ENCODE measurements at regions not wholly inside any gene's neighbourhood (a gene's known extent, or its start where the extent isn't known, plus 50 kb on each side); places are given as distances from the start of the nearest gene placed in this dataset.
A peak's percentile ranks its signal among the peaks of the same experiment; 100 is the strongest.

- WGBS (ENCODE audit: insufficient coverage) = no CpG with 5 or more reads among the region's 4 CpGs
- peaks cover 11% of the 10 kb centered on the region for H3K27me3 ChIP-seq (ENCODE audit: control insufficient read depth, insufficient read depth, low read length)
- H3K36me3 ChIP-seq (ENCODE audit: control insufficient read depth, insufficient read depth, low read length) = no peaks in the 10 kb centered on the region
- no peak for DNase-seq
- no peak overlapping the region for H3K4me3 ChIP-seq (ENCODE audit: low read length)
- peaks cover 29% of the 10 kb centered on the region for H3K4me1 ChIP-seq (ENCODE audit: control insufficient read depth, insufficient read depth, low read length)
- no peak overlapping the region for H3K27ac ChIP-seq (ENCODE audit: low read length)
- no peaks in the 10 kb centered on the region for H3K9me3 ChIP-seq (replicated peaks; ENCODE audit: control insufficient read depth, low read depth, low read length)
These were observed 473.5 kb downstream of the MIAT start for GRCh38 chr22:27130906-27131305.

DNA sequence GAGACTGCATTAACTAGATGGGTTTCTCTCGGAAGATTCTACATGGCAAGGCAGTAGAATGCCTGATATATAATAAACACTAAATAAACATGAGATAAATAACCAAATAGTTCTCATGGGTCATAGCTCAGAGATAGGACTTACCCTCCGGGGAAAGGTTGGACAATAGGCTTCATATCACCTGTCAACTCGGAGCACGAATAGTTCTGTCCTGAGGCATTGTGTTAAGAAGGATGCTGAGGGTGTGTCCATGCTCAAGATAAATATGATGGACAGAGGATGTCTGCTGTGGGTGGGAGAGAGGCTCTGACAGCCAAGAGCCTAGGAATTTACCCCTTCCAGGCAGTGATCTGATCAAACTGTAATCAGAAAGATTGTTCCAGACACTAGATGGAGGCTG is 474.0 kb downstream of the MIAT start:
- no CpG with 5 or more reads among the region's 4 CpGs for WGBS (ENCODE audit: insufficient coverage)
- Histone ChIP-seq H3K27me3 (ENCODE audit: control insufficient read depth, insufficient read depth, low read length) (peaks cover 11% of the 10 kb centered on the region), H3K4me1 (ENCODE audit: control insufficient read depth, insufficient read depth, low read length) (peaks cover 30% of the 10 kb centered on the region), H3K27ac (ENCODE audit: low read length) (no peak overlapping the region), H3K4me3 (ENCODE audit: low read length) (no peak overlapping the region), H3K9me3 (replicated peaks; ENCODE audit: control insufficient read depth, low read depth, low read length) (no peaks in the 10 kb centered on the region), H3K36me3 (ENCODE audit: control insufficient read depth, insufficient read depth, low read length) (no peaks in the 10 kb centered on the region)
- DNase-seq = no peak

GRCh38 chr22:27132400-27132799 is 475.0 kb downstream of the MIAT start:
- DNase-seq = no peak
- H3K27ac ChIP-seq (ENCODE audit: low read length) = no peak overlapping the region
- no peaks in the 10 kb centered on the region for H3K36me3 ChIP-seq (ENCODE audit: control insufficient read depth, insufficient read depth, low read length)
- peaks cover 2% of the 10 kb centered on the region for H3K9me3 ChIP-seq (replicated peaks; ENCODE audit: control insufficient read depth, low read depth, low read length)
- WGBS (ENCODE audit: insufficient coverage) = no CpG with 5 or more reads among the region's 3 CpGs
- H3K27me3 ChIP-seq (ENCODE audit: control insufficient read depth, insufficient read depth, low read length) = peaks cover 13% of the 10 kb centered on the region
- no peak overlapping the region for H3K4me3 ChIP-seq (ENCODE audit: low read length)
- peaks cover 31% of the 10 kb centered on the region for H3K4me1 ChIP-seq (ENCODE audit: control insufficient read depth, insufficient read depth, low read length)

DNA sequence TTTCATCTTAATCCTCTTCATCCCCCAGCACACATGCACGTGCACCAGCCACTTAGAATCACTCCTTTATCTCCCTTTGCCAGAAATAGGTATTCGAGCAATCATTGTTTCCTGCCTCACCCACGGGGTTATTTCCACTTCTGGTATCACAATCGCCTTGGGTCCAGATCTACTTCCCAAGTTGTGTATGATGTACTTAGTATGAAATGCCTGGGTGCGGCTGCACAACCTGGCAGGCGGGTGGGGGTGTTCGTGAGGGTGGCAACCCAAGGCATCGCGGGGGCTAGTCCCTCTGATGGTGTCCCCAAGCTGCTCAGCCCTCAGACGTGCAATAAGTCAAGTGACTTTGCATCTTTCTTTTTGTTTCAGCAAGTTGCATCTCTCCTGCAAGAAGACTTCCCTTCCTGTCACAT is 475.6 kb downstream of the MIAT start:
- Histone ChIP-seq H3K36me3 (ENCODE audit: control insufficient read depth, insufficient read depth, low read length) (no peaks in the 10 kb centered on the region), H3K27me3 (ENCODE audit: control insufficient read depth, insufficient read depth, low read length) (peaks cover 15% of the 10 kb centered on the region), H3K27ac (ENCODE audit: low read length) (no peak overlapping the region), H3K4me1 (ENCODE audit: control insufficient read depth, insufficient read depth, low read length) (peaks cover 36% of the 10 kb centered on the region), H3K4me3 (ENCODE audit: low read length) (no peak overlapping the region), H3K9me3 (replicated peaks; ENCODE audit: control insufficient read depth, low read depth, low read length) (peaks cover 2% of the 10 kb centered on the region)
- DNase-seq = no peak
- 62% methylated on average over 6 of the region's 10 CpGs for WGBS (ENCODE audit: insufficient coverage)

- 38% methylated on average over 4 of the region's 11 CpGs for WGBS (ENCODE audit: insufficient coverage)
- peaks cover 19% of the 10 kb centered on the region for H3K27me3 ChIP-seq (ENCODE audit: control insufficient read depth, insufficient read depth, low read length)
- H3K27ac ChIP-seq (ENCODE audit: low read length) = no peak overlapping the region
- H3K9me3 ChIP-seq (replicated peaks; ENCODE audit: control insufficient read depth, low read depth, low read length) = peaks cover 2% of the 10 kb centered on the region
- peaks cover 41% of the 10 kb centered on the region for H3K4me1 ChIP-seq (ENCODE audit: control insufficient read depth, insufficient read depth, low read length)
- H3K36me3 ChIP-seq (ENCODE audit: control insufficient read depth, insufficient read depth, low read length) = no peaks in the 10 kb centered on the region
- DNase-seq = peak; percentile 64
- no peak overlapping the region for H3K4me3 ChIP-seq (ENCODE audit: low read length)
These were observed 476.4 kb downstream of the MIAT start for GRCh38 chr22:27133681-27134314.

- peaks cover 19% of the 10 kb centered on the region for H3K27me3 ChIP-seq (ENCODE audit: control insufficient read depth, insufficient read depth, low read length)
- H3K27ac ChIP-seq (ENCODE audit: low read length) = peak overlapping the region; percentile 29
- DNase-seq = peak; percentile 69
- 14% methylated on average over 1 of the region's 4 CpGs for WGBS (ENCODE audit: insufficient coverage)
- H3K4me3 ChIP-seq (ENCODE audit: low read length) = no peak overlapping the region
- H3K4me1 ChIP-seq (ENCODE audit: control insufficient read depth, insufficient read depth, low read length) = peaks cover 41% of the 10 kb centered on the region
- no peaks in the 10 kb centered on the region for H3K36me3 ChIP-seq (ENCODE audit: control insufficient read depth, insufficient read depth, low read length)
- H3K9me3 ChIP-seq (replicated peaks; ENCODE audit: control insufficient read depth, low read depth, low read length) = peaks cover 2% of the 10 kb centered on the region
These were observed 476.9 kb downstream of the MIAT start for GRCh38 chr22:27134315-27134701.

DNA sequence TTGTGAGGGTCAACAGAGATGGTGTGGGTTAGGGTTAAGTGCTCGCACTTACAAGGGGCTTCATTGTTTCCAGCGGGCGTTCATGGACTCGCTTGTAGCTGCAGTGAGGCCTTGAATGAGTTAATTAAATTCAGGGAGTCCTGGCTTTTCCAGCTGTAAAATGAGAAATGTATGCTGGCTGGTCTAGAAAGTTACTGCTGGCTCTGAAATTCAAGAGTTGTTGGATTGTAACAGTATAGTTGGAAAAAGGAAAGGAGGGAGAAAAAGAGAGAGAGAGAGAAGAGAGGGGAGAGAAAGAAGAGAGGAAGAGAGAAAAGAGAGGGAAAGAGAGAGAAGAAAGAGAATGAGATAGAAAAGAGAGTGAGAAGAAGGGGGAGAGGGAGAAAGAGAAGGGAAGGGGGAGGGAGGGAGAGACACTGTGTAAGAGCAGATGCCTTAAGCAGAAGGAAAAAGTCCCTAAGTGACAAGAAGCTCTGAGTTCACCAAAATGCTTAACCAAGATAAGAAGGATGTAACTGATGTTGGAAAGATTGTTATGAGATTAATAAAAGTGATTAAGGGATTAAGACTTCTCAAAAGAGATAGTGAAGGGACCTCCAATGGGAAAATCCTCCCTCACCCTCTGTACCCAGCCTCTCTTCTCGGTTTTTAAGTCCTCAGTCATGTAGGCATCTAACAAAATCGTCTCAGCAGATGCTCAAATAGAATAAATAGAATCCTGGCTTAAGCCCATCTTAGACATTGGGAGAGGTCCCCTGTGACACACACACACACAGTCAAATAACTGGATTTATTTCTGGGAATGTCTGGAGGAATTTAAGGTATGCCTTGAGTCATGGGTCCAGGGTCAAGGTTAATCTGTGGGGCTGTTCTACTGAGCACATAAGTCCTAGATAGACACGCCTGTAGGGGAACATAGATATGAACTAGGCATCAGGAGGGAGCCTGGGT is 477.9 kb downstream of the MIAT start:
- Histone ChIP-seq H3K4me1 (ENCODE audit: control insufficient read depth, insufficient read depth, low read length) (peaks cover 44% of the 10 kb centered on the region), H3K27ac (ENCODE audit: low read length) (peak overlapping the region; percentile 29), H3K36me3 (ENCODE audit: control insufficient read depth, insufficient read depth, low read length) (no peaks in the 10 kb centered on the region), H3K9me3 (replicated peaks; ENCODE audit: control insufficient read depth, low read depth, low read length) (peaks cover 2% of the 10 kb centered on the region), H3K4me3 (ENCODE audit: low read length) (no peak overlapping the region), H3K27me3 (ENCODE audit: control insufficient read depth, insufficient read depth, low read length) (peaks cover 22% of the 10 kb centered on the region)
- peak; percentile 82 for DNase-seq
- 38% methylated on average over 7 of the region's 7 CpGs for WGBS (ENCODE audit: insufficient coverage)

GRCh38 chr22:27136596-27136995 is 479.2 kb downstream of the MIAT start:
- WGBS (ENCODE audit: insufficient coverage) = no CpG with 5 or more reads among the region's 2 CpGs
- H3K27ac ChIP-seq (ENCODE audit: low read length) = no peak overlapping the region

GRCh38 chr22:27137871-27138337 is 480.5 kb downstream of the MIAT start:
- peaks cover 40% of the 10 kb centered on the region for H3K4me1 ChIP-seq (ENCODE audit: control insufficient read depth, insufficient read depth, low read length)
- peak; percentile 83 for DNase-seq
- 37% methylated on average over 13 of the region's 13 CpGs for WGBS (ENCODE audit: insufficient coverage)
- H3K27me3 ChIP-seq (ENCODE audit: control insufficient read depth, insufficient read depth, low read length) = peaks cover 25% of the 10 kb centered on the region
- H3K4me3 ChIP-seq (ENCODE audit: low read length) = no peak overlapping the region
- no peak overlapping the region for H3K27ac ChIP-seq (ENCODE audit: low read length)
- H3K36me3 ChIP-seq (ENCODE audit: control insufficient read depth, insufficient read depth, low read length) = no peaks in the 10 kb centered on the region
- H3K9me3 ChIP-seq (replicated peaks; ENCODE audit: control insufficient read depth, low read depth, low read length) = peaks cover 2% of the 10 kb centered on the region

More at GRCh38 chr22:27136596-27136995, 479.2 kb downstream of the MIAT start:
- Histone ChIP-seq H3K4me3 (ENCODE audit: low read length) (no peak overlapping the region), H3K4me1 (ENCODE audit: control insufficient read depth, insufficient read depth, low read length) (peaks cover 44% of the 10 kb centered on the region), H3K9me3 (replicated peaks; ENCODE audit: control insufficient read depth, low read depth, low read length) (peaks cover 2% of the 10 kb centered on the region), H3K36me3 (ENCODE audit: control insufficient read depth, insufficient read depth, low read length) (no peaks in the 10 kb centered on the region), H3K27me3 (ENCODE audit: control insufficient read depth, insufficient read depth, low read length) (peaks cover 27% of the 10 kb centered on the region)
- DNase-seq = no peak

GRCh38 chr22:27138471-27138870 is 481.1 kb downstream of the MIAT start:
- H3K27me3 ChIP-seq (ENCODE audit: control insufficient read depth, insufficient read depth, low read length) = peaks cover 23% of the 10 kb centered on the region
- WGBS (ENCODE audit: insufficient coverage) = 60% methylated on average over 2 of the region's 7 CpGs

More at GRCh38 chr22:27138471-27138870, 481.1 kb downstream of the MIAT start:
- DNase-seq = no peak
- Histone ChIP-seq H3K9me3 (replicated peaks; ENCODE audit: control insufficient read depth, low read depth, low read length) (peaks cover 2% of the 10 kb centered on the region), H3K4me3 (ENCODE audit: low read length) (no peak overlapping the region), H3K27ac (ENCODE audit: low read length) (no peak overlapping the region), H3K4me1 (ENCODE audit: control insufficient read depth, insufficient read depth, low read length) (peaks cover 35% of the 10 kb centered on the region), H3K36me3 (ENCODE audit: control insufficient read depth, insufficient read depth, low read length) (no peaks in the 10 kb centered on the region)
